DMS 273 treated with DMSO at 0.1 percent for 48 hours (cell line): ENCODE measurements at regions not wholly inside any gene's neighbourhood (a gene's known extent, or its start where the extent isn't known, plus 50 kb on each side); places are given as distances from the start of the nearest gene placed in this dataset.
"Not testable (repeated sequence)": the region's sequence is repeated elsewhere in the genome, so short reads cannot be mapped to it uniquely, and the experiment has no call there.

Experiments used
- DNase-seq: peaks from one replicate; lab custom pipeline; 2025; lab: John Stamatoyannopoulos, UW

DNA sequence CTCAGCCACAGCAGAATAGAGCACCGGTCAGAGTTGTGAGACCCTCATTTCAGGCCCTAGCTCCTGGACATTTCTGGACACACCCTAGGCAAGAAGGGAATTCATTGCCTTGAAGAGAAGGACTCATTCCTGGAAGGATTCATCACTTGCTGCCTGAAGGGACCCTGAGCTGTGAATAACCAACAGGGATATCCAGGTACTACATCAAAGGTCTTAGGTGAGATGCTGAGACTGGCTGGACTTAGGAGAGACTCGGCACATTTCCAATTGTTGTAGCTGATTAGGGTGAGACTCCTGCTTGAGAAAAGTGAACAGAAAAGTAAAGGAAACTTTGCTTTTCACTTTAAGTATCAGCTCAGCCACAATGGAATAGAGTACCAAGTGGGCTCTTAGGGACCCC, 208.1 kb upstream of the CDKN2B start:
- DNase-seq: no peak

DNA sequence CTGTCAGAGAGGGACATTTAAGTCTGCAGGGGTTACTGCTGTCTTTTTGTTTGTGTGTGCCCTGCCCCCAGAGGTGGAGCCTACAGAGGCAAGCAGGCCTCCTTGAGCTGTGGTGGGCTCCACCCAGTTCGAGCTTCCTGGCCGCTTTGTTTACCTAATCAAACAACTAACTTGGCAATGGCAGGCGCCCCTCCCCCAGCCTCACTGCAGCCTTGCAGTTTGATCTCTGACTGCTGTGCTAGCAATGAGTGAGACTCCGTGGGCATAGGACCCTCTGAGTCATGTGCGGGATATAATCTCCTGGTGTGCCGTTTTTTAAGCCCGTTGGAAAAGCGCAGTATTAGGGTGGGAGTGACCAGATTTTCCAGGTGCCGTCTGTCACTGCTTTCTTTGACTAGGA, 216.8 kb upstream of the CDKN2B start:
- DNase-seq: not testable (repeated sequence)

DNA sequence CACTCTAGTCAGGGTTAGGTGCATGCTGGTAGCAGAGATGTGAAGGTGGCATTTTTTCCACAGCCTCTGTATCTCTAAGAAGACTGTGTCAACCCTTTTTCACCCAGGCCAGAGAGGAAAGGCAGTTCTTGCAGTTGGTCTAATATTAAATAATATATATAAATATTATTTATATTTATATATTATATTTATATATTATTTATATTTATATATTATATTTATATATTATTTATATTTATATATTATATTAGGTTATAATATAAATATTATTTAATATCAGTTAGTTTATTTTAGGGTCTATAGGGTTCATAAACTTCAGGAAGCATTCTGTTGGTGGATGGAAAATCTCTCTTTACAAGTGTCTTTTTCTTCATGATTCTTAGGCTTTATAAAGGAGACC, 218.6 kb upstream of the DMRTA1 start:
- DNase-seq: no peak

DNA sequence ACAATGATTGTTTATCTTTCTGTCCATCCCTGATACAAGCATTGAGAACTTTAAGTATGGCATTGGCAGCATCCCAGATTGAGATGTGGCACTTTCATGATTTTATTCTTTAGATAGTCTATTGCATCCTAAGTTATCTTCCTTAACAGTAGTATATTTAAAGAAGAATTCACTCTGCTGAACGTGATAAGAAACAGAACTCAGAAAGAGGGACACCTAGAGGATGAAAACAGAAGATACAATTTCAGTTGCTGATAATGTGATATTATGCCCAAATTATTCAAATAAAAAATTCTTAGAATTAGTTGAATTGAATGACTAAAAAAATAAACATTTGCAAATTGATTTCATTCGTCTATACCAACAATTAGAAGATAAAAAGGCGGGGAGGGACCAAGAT, 218.1 kb upstream of the DMRTA1 start:
- no peak for DNase-seq

DNA sequence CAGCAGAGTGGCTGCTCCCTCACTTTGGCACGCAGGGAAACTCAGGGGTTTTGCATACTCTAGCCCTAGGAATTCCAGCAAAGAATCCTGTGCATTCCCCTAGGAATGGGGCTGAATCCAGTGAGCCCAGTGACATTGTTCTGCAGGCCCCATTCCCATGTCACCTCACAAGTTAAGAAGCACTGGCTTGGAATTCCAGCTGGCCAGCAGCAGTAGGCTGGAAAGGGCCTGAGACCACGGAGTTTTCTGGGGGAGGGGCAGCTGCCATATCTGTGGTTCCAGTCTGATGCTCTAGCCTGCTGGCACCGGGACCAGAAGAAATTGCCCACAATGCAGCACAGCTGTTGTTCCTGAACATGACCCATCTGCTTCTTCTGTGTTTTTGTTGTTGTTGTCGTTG, 217.6 kb upstream of the DMRTA1 start:
- DNase-seq: no peak

DNA sequence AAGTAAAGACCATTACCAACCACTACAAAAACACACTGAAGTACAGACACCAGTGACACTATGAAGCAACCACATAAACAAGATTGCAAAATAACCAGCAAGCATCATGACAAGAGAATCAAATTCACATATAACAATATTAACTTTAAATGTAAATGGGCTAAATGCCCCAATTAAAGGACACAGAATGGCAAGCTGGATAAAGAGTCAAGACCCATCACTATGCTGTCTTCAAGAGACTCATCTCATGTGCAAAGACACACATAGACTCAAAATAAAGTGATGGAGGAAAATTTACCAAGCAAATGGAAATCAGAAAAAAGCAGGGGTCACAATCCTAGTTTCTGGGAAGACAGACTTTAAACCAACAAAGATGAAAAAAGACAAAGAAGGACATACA, 215.3 kb upstream of the DMRTA1 start:
- not testable (repeated sequence) for DNase-seq

DNA sequence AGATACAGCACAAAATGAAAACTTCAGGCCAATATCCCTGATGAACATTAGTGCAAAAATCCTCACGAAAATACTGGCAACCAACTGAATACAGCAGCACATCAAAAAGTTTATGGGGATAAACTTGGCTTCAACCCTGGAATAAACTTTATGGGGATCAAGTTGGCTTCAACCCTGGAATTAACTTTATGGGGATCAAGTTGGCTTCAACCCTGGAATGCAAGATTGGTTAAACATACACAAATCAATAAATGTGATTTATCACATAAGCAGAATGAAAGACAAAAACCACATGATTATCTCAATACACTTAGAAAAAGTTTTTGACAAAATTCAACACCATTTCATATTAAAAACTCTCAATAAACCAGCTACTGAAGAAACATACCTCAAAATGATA, 213.7 kb upstream of the DMRTA1 start:
- DNase-seq: no peak

DNA sequence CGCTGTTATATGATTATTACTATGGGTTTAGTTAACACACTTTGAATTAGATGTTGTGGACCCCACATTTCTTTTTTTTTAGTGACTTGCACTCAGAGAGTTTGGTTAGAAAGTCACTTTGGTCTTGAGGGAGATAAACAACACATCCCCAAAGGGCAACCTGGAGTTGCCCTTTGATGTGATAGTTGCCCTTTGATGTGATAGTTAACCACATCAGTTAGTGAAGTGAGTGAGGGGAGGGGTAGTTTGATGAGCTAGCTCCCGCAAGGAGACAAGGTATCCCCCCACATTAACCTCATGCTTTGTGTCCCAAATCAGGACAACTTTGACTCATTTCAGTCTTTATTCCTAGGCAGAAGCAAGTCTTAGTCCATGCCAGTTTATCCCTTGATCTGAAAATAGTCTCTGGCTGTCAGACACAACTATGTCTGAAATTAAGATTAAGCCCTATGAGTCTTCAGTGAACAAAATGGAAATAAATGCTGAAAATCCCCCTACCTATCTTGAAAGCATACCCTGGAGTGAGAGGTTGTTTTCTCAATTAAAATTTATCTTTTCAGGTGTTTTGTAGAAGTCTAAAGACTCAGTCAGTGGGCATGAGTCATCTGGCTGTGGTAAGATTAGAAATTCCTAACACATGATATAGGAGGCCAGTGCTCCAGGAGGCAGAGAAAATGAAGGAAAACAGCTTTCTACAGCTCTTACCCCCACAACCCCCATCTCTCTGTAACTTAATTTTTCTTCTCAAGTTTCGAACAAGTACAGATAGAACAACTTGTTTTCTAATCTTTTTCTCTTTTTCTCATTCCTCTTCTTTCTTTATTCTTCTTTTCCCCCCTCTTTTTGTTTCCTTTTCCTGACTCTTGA, 208.9 kb upstream of the DMRTA1 start:
- no peak for DNase-seq

DNA sequence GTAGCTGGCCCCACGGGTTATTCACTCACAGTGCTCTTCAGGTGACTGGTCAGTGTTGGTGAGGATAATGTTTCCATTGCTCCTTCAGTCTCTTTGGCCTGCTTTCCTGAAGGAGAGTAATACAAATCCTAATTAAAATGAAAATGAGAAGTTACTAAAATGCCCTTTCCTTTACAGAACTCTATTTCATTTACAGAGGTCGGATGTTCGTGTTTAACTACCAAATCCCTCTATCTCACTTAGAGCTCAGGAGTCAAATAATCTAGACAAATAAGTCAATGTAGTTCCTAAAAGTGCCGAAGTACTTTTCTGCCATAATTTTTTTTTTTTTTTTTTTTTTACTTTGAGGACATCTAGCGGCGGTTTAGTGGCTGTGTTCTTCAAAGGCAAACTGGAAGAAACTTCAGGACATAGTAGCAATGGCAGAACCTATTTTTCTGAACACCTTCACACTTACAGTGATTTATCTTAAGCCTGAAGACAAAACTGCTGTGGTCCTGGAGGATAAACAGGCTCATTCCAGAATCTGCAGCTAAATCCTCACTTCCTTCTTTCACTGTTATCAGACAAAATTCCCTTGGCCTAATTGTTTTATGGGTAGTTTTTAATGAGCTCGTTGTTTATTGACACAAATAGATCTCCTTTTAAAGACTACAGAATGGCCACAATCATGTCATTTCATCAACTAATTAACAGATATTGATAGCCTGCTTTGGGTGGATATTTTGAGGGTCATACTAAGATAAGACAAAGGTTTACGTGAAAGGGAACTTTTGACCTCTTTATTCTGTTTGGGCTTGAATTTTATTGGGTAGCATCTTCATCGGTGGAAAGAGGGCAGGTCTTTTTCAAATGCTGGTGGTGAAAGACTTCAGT, 207.6 kb upstream of the DMRTA1 start:
- peak; percentile 12 for DNase-seq

DNA sequence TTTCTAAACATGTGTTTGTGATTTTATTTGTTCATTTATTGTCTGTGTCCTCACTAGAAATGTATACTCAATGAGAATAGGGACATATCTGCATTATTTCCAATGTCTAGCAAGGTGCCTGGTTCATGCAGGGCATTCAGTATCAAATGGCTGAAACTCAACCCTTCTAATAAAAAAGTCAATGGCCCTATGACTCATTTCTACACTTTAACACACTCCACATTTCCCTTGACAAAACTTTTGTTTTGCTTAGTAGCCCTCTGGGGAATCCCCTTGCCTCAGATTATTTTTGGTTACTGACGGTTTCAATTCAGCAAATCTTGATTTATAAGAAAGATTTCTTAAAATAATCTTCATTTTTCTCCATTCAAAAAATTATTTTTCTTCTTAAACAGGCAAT, 206.0 kb upstream of the DMRTA1 start:
- no peak for DNase-seq

DNA sequence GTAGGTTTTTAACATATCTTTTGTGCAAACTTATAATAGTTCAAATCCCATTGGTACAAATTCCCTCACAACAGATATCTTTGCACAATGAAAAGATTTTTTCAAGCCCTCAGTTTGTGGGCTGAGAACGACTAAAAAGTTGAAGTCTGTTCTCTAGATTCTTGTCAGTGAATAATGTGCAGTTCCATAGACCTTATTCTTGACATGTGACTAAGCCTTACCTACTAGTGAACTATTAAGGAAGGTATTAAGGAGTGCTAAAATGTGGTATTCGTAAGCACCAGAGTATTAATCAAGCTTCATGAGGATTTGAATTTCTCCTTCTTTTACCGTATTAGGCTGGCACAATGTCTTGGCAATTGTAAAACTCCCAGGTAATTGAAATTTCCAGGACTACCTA, 205.6 kb upstream of the DMRTA1 start:
- DNase-seq: no peak

DNA sequence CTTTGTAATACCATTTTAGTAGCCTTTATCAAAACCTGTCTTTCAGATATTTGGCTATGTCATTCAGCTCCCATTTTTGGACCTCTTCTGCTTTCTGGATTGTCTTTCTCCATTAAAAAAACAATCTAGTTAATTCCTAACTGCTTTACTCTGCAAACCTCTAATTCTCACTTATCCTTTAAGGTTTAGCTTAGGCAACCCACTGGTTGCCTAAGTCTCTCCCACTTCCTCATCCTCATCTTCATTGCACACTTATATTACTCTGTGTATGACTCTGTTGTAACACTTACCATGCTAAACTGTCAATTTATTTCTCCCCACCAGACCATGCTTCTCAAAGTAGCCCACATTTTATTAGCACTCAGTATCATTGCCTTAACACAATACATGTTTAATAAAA, 205.0 kb upstream of the DMRTA1 start:
- no peak for DNase-seq

DNA sequence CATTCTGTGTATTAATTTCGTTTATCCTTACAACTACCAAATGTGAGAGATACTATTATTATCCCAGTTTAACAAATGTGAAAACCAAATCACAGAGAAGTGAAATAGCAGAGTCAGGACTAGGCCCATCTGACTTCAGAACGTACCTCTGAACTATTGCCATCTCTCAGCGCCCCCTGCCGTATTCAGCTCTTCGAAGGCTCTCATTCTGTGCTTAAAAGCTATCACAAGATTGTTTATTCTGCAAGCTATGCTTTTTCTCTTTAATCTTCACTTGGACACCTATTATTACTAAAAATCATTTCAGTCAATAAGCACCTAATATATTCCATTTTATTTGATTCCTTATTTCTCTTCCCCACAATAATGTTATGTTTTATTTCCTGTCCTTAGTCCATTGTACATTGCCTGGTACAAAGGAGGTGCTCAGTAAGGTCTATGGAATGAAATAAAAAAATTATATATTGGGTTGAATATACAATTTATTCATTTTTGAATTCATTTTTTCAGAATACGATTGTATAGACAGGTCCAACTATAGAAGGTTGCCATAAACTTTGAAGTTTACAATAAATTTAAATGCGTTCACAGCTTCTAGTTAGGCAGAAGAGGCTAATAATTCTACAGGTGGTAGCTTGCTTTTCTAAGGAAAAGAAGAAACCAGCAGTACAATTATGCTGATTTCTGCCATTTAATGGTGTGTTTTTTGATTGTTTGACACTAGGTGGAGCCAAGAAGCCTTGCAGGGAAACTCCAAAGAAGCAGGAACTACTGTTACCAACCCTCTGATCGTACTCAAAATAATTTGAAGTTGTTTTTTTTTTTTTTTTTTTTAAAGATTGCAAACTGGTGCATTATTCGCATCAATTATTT, 202.2 kb upstream of the DMRTA1 start:
- peak; percentile 9 for DNase-seq

DNA sequence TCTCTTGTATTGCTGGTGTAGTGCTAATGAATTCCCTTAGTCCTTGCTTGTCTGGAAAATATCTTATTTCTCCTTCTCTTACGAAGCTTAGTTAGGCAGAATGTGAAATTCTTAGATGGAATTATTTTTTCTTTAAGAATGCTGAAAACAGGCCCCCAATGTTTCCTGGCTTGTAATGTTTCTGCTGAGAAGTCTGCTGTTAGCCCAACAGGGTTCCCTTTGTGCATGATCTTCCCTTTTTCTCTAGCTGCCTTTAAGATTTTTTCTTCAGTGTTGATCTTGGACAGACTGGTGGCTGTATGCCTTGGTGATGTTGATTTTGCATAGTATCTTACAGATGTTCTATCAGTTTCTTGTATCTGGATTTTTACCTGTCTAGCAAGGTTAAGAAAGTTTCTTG, 191.3 kb upstream of the DMRTA1 start:
- no peak for DNase-seq

DNA sequence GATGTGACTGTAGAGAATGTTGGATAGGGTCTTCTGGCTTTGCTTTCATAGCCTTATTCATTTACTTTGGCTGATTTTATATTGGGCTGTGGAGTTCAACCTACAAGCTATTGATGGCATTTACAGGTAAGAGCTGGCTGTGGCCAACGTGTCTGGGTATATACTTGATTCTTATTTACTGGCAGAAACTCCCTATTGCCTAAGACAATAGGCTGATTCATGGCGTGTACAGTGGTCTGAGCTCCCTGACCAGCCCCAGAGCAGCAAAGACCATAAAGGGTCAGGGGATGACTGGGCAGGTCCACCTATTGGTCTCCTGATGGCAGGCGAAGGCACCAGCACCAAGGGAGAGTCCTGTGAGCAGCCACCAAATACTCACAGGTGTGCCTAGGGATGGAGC, 190.2 kb upstream of the DMRTA1 start:
- no peak for DNase-seq

DNA sequence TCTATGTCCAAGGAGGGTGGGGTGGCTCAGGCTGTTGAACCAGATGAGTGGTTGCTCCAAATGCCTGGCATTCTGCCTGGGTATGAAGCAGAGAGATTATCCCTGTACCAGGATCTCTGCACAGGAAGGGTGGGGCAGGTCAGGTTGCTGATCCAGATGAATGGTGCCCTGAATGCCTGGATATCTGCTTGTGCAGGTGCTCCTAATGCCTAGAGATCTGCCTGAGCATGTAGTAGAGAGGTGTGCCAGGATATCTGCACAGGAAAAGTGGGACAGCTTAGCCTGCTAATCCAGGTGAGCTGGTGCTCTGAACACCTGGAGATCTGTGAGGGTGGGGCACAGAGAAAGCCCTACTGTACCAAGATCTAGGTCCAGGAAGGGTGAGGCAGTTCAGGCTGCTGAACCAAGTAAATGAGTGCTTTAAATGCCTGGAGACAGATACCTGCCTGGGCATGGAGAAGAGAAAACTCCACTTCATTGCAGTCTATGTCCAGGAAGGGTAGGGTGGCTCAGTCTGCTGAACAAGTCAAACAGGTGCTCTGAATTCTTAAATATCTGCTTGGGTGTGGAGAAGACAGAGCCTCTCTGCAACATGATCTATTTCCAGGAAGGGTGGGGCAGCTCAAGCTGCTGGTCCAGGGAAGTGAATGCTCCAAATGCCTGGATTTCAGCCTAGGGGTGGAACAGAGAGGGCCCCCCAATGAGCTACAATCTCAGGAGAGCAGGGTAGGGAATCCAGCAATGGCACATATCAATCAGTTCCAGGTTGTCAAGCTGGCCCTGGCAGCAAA, 189.4 kb upstream of the DMRTA1 start:
- no peak for DNase-seq

DNA sequence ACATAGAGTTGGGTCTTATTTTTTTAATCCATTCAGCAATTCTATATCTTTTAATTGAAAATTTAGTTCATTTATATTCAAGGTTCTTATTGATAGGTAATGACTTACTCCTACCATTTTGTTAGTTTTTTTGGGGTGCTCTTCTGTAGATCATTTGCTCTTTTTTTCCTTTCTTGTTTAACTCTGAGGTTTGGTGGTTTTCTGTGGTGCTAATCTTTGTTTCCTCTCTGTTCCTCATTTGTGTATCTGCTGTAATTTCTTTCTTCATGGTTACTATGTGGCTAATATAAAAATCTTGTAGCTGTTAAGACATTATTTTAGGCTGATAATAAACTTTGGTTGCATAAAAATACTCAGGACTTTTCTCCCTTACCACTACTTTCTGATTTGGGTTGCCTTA, 181.6 kb upstream of the DMRTA1 start:
- DNase-seq: no peak

DNA sequence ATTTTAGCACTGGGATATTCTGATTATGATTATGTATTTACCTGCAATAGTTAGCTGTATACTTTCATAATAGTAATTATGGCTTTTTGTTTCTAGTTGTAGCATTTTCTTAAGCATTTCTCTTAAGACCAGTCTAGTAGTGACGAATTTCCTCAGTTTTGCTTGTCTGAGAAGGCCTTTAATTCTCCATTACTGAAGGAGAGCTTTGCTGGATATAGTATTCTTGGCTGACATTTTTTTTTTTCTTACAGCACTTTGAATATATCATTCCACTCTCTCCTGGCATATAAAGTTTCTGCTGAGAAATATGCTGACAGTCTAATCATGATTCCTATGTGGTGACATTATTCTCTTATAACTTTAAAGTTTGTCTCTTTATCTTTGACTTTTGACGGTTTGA, 181.1 kb upstream of the DMRTA1 start:
- no peak for DNase-seq

DNA sequence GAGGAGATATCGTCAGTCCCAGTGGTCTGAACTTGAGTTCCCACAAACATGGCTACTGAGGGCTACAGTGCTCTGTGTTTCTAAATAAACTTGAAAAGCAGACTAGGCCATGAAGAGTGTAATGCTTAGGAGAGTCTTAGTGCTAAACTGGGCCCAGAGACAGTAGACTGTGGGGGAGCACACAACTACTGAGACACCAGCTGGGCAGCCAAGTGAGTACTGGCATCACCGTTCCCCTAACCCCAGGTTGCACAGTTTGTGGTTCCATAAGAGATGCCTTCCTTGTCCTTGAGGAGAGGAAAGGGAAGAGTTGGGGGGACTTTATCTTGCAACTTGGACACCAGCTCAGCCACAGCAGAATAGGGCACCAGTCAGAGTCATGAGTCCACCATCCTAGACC, 172.1 kb upstream of the DMRTA1 start:
- DNase-seq: no peak

DNA sequence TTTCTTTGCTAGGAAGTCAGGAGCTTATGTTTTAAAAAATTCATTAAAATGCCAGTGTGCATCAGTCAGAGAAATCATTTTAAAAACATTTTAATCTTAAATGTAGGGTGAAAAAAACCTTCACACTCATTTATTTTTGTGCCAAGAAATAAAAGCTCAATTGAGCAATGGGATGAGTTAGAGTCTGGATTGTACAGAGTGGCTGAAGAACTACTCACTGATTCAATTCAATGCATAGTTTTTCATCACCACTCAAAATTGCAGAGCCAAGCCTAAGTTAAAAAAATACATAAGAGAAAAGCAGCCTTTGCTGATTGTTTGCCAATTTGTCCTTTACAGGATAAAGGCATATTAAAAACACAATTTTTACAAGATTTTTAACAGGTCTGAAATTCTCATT, 168.2 kb upstream of the DMRTA1 start:
- DNase-seq: no peak

DNA sequence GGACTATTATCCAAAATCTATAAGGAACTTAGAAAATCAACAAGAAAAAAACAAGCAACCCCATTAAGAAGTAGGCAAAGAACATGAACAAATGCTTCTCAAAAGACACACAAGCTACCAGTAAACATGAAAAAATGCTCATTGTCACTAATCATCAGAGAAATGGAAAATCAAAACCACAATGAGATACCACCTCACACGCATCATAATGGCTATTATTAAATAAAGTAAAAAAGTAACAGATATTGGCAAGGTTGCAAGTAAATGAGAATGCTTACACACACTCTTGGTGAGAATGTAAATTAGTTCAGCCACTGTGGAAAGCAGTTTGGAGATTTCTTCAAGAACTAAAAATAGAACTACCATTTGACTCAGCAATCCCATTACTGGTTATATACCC, 167.0 kb upstream of the DMRTA1 start:
- no peak for DNase-seq

DNA sequence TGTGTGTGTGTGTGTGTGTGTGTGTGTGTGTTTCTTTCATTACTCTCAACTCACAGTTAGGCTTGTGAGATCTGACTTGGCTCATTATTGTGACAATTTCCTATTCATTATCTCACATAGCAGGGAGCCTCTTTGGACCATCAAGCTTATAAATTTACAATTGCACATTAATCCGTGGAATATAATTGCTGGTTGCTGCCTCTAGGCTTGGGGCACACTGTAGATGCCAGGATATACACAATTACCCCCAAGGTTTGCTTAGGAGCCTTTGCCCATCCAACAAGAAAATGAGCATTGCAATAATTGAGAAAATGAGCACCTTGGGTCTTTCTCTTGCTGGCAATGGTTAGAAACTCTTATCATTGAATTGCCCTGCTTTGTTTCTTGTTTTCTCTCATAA, 161.6 kb upstream of the DMRTA1 start:
- DNase-seq: no peak
